HG03432 (cell line): ENCODE measurements at regions not wholly inside any gene's neighbourhood (a gene's known extent, or its start where the extent isn't known, plus 50 kb on each side); places are given as distances from the start of the nearest gene placed in this dataset.

Source experiments
- ATAC-seq: cut with Tn5 transposase; IDR thresholded peaks from one replicate; pipeline ENCODE4 v1.9.1; 2021; ENCODE audit warnings: mild to moderate bottlenecking, moderate library complexity; ENCODE audit not compliant: unreplicated experiment

- no peak for ATAC-seq
These were observed 2441.0 kb downstream of the PCDH7 start for GRCh38 chr4:33161202-33161601.

- no peak for ATAC-seq
These were observed 2442.0 kb downstream of the PCDH7 start for GRCh38 chr4:33162122-33162521.

GRCh38 chr4:33171873-33172525, 2451.8 kb downstream of the PCDH7 start:
- no peak for ATAC-seq

- no peak for ATAC-seq
These were observed 2456.4 kb downstream of the PCDH7 start for GRCh38 chr4:33176566-33176965.

DNA sequence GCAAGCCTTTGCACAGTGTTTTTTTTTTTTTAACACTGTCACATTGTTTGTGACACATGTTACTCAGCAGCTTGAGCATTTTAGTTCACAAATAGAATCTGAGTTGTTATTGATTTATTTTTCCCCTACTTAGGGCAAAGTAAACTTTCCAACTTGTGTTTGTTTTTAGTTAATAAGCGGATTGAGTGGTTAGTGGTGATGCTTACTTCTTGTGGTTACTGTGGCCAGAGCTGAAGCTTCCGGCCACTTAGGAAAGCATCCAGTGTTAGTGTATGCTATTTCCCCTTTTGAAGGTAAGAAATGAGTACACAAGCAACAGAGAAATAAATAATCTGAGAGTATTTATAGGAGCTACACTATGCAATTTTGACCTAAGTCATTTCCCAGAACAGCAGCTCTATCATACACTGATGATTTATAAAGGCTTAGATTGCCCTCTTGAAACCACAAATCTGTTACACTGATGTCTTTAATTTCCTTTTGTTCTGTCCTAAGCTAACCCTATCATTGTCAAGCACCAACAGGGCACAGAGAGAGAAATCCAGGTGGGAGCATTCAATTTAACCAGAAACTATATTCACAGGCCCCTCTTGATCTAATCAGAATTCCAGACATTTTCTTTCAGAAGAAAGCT, 2464.6 kb downstream of the PCDH7 start:
- peak; percentile 89 for ATAC-seq

GRCh38 chr4:33187035-33187434, 2466.9 kb downstream of the PCDH7 start:
- ATAC-seq = peak; percentile 71

DNA sequence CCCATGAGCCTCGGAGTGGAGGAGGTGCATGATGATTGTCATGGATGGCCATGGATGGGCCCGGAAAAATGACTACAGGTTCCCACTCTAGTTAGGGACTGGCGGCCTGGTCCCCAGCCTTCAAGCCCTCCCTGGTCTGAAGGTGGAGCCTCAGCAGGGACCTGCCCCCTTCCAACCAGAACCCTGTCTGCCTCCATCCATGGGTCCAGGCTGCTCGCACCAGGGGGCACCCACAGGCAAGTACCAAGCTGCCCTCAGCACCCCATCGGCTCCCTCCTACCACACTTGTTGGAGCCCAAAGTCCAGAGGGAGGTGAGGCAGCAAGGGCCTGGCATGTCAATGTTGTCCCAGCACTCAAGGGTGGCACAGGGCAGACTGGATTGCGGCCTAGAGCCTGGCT, 2468.6 kb downstream of the PCDH7 start:
- ATAC-seq = no peak

DNA sequence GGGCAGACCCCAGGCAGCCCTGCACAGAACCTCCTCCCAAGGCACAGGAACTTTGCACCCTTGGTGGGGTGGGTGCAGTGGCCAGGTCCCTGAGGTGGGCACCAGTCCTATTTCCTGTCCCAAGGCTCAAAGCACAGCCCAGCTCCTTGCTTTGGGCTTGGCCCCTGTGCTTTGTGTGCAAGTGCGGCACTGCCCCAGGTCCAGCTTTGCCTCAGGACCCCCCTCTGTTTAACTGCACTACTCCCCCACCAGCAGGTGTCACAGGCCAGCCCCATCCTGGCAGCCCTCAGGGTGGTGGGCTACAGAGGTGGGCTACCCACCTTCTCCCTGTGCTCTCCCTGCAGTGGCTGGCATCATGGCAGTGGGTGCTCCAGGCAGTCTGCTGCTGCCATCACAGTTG, 2469.0 kb downstream of the PCDH7 start:
- no peak for ATAC-seq

DNA sequence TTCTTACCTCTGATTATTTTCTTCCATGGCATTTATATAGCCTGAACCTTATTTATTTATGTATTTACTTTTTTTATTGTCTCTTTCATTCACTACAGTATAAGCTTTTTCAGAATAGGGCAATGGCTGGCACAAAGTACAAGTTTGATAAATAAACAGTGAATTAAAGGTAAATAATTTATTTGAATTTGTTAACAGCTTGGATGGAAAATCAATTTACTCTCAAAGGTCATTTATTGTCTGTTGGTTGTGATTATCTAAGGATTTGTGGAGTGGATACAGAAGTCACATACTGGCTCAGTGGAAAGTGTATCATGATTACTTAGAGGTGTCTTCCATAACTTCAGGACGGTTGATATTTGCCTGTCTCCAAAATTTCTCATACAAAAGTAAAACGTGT, 2472.9 kb downstream of the PCDH7 start:
- no peak for ATAC-seq

DNA sequence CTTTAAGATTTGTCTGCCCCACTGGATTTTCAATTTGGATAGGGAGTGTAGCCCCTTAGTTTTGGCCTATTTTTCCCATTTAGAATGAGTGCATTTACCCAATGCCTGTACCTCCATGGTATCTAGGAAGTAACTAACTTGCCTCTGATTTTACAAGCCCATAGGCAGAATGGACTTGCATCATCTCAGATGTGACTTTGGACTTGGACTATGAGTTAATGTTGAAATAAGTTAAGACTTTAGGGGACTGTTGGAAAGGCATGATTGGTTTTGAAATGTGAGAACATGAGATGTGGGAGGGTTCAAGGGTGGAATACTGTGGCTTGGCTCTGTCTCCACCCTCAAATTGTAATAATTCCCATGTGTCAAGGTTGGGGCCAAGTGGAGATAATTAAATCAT, 2480.2 kb downstream of the PCDH7 start:
- ATAC-seq = no peak

- no peak for ATAC-seq
These were observed 2498.1 kb downstream of the PCDH7 start for GRCh38 chr4:33218238-33218637.

DNA sequence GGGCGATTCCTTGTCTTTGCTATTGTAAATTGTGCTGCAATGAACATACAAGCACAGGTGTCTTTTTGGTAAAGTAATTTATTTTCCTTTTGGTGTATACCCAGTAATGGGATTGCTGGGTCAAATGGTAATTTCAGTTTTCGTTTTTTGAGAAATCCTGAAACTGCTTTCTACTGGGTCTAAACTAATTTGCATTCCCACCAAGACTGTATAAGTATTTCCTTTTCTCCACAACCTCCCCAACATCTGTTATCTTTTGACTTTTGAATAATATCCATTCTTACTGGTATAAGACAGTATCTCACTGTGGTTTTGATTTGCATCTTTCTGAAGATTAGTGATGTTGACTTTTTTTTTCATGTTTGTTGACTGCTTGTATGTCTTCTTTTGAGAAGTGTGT, 2506.0 kb downstream of the PCDH7 start:
- peak; percentile 92 for ATAC-seq

DNA sequence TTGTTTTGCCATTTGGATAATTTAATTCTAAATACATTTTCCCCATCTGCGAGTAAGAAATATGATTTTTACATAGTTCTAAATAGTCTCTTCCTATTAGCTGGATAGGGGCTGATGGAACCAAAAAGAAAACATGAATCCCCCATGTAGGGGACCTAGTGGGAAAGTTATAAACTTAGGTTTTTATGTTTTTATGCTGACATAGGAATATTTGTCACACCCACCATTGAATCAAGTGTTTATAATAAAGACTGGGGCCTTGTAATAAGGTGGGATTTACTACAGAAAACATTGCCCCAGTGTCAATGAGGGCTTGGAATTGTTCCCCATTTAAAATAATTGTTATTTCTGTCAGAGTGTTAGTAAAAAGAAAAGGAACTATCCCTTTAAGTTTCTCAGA, 2506.6 kb downstream of the PCDH7 start:
- no peak for ATAC-seq

- no peak for ATAC-seq
These were observed 2534.9 kb downstream of the PCDH7 start for GRCh38 chr4:33255094-33255493.

- no peak for ATAC-seq
These were observed 2535.3 kb downstream of the PCDH7 start for GRCh38 chr4:33255507-33255906.

- ATAC-seq = no peak
These were observed 2542.7 kb downstream of the PCDH7 start for GRCh38 chr4:33262824-33263223.

DNA sequence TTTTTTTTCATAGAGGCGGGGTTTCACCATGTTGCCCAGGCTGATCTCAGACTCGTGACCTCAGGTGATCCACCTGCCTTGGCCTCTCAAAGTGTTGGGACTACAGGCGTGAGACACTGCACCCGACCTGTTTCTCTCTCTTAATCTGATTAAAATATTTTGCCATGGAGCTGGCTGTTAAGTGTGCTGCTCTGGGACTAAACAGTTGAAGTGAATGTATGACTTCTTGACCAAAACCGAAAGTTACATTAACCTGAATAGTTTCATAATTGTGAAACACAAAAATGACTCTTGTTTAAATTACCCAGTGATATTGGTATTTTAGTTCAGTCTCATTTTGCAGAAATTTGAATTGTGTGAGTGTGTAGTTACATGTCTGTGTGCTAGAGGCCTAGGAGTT, 2548.6 kb downstream of the PCDH7 start:
- no peak for ATAC-seq

DNA sequence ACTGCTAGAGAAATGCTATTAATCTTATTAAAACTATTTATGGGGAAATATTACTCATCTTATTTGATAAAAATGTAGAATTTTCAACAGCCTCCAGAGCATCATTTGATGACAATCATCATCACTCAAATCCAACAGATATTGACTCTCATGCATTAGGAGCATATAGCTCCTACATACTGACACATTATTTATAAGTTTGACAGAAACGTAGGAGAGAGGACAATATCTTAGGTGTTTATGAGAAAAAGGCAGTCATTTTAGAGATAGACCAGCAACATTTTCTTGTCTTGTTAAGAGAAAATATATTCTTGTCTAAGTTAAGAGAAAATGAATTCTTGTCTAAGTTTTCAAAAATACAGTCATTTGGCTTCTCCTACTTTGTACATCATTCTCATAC, 2550.2 kb downstream of the PCDH7 start:
- ATAC-seq = no peak

GRCh38 chr4:33272722-33273121, 2552.6 kb downstream of the PCDH7 start:
- no peak for ATAC-seq

- no peak for ATAC-seq
These were observed 2563.6 kb downstream of the PCDH7 start for GRCh38 chr4:33283818-33284217.

DNA sequence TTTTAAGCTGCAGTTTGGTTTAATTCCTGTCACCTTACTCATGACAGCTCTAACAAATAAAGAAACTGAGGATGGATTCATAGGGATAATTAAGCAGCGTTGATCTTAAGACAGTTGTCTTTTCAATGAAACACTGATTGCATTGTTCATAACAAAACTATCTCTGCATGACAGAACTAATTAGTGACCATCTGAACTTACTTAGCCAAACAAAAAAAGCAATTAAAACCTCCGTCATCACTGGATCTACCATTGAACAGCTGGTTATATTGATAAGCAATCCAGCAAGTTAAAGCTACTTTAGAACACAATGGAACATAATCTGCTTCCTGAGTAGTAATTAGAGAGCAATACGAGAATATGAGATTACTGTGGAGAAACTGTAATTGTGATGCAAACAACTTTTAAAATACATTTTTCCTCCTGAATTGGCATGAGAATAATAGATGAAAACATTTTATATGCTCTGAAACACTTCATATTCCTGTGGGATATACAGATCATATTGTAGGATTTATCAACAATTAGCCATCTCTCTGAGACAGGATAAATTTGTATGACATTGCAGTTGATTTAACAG, 2576.8 kb downstream of the PCDH7 start:
- ATAC-seq = no peak

GRCh38 chr4:33302321-33302720, 2582.2 kb downstream of the PCDH7 start:
- no peak for ATAC-seq

- ATAC-seq = no peak
These were observed 2586.0 kb downstream of the PCDH7 start for GRCh38 chr4:33306131-33306530.
